HG02981 (cell line): ENCODE measurements at regions not wholly inside any gene's neighbourhood (a gene's known extent, or its start where the extent isn't known, plus 50 kb on each side); places are given as distances from the start of the nearest gene placed in this dataset.

Experiments used
- ATAC-seq: cut with Tn5 transposase; IDR thresholded peaks from one replicate; pipeline ENCODE4 v1.9.1; 2021; ENCODE audit warnings: mild to moderate bottlenecking, moderate library complexity; ENCODE audit not compliant: unreplicated experiment

GRCh38 chr6:132868057-132868456 is 53.7 kb downstream of the RPS12 start:
- no peak for ATAC-seq

DNA sequence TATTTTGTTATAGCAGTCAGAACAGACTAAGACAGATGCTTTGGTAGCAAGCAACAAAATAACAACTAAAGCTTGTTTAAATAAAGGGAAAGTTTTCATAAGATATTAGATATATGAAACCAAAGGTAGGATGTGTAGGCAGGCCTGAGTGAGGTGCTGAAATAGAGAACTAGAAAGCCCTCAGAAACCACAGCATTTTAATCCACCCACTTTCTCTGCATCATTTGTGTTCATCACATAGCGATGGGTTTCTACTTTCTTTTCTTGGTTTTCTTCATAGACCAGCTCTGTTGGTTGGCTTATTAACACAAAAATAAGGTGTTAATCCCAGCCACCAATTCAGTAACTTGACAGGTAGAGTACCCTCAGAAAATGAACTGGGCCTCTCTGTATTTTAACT is 58.6 kb downstream of the RPS12 start:
- peak; percentile 100 for ATAC-seq

DNA sequence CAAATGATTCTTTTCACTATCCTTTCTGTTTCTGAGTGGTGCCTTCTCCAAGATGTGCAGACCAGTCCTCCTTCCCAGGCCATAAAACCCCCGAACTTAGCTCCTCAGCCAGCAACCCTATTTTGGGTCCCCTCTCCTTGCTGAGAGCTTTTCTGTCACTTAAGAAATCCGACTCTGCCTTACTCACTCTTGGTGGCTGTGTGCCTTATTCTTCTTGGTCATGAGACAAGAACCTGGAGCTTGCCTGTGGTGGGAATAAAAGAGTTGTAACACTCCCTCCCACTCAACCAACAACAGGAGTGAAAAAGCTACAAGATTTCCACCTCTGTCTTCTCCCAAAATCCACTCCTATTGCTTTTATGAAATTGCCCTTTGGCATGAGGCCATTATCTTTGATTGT is 62.6 kb downstream of the RPS12 start:
- no peak for ATAC-seq

GRCh38 chr6:132887204-132887603 is 72.8 kb downstream of the RPS12 start:
- ATAC-seq: no peak

DNA sequence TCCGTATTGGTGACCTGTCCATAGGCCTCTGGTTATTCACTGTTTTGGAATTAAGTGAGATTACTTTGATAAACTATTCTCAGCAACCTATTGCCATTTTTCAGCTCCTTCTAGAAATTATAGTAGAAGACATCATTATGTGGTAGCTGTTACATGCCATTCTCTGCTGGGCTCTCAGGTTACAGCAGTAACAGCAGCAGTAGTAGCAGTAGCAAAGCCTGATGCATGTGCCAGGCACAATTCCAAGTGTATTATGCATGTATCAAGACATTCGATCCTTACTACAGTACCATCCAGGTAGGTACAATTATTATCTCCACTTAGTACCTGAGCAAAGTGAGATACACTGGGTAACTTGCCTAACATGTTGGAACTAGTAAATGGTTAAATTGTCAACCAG is 74.3 kb downstream of the RPS12 start:
- no peak for ATAC-seq

DNA sequence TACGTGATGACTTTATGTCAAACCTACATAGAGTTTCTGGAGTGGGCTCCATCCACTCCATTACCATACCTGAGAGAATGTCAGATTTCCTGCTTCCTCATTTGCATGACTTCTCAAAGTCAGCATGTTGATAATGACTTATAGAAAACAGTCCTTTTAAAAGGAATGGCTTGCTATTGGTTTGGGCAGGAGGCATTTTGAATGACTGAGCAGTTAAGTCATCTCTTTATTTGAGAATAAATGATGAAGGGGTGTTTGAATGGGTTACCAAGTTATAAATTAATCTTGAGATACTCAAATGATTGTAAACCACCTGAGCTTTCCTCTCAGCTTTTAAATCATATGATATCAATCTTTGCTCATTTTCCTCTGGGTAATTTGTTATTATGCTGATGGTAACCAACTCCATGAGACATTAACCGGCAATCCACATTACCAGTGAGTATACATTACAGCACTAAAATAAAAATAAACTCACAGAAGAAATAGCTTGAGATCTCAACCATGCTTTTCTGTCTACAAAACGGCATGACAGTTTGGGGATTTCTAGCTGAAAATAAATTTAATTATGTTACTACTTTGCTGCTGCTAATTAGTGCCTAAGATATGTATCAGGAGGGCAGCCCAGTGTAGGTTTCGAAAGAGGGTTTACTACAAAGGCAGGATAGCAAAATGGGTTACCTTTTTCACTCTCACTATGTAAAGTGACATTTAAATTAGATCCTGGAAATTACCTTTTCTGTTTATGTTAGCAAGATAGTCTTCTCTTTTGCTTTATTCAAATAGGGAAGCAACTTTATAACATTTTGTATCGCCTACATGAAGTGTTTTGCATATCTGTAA is 78.8 kb downstream of the RPS12 start:
- no peak for ATAC-seq

GRCh38 chr6:132893772-132894490 is 79.6 kb downstream of the RPS12 start:
- ATAC-seq: no peak

GRCh38 chr6:132898376-132898775 is 84.0 kb downstream of the RPS12 start:
- no peak for ATAC-seq

DNA sequence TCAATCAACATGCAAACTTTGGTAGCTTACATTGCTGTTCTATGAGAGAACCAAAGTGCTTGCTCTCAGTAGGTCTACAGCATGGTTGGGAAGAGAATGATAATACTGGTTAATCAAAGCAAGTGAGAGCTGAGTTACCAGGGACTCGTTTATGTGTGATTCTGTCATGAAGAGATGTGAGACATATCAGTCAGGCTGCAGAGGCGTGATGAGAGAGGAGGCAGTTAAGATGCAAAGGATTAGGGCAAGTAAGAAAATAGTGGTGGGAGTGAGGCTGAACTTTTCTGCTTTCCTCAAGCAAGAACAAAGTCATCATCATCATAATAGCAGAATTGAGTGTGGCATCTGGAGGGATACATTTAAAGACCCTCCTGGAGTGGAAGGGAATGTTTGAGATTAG is 86.5 kb downstream of the RPS12 start:
- no peak for ATAC-seq

- no peak for ATAC-seq
Measured at GRCh38 chr6:132902901-132903300, 88.5 kb downstream of the RPS12 start.

DNA sequence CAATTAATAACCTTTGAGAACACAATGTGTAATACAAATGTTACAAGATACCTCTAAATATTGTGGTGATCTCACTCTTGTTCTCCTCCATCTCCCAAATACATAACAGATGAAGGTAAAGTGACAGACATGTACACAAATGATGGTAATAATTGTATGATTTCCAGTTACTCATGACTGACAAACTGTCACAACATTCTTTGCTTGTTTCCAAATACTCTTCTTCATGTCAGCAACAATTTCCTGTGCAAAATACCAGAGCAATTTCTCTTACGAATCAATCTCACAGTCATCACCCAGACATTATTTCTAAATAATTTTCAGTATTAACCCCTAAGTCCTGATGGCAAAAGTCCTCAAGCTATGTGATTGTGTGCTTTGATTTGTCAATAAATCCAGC is 92.9 kb downstream of the RPS12 start:
- no peak for ATAC-seq

GRCh38 chr6:132907914-132908313 is 93.5 kb downstream of the RPS12 start:
- ATAC-seq: no peak

DNA sequence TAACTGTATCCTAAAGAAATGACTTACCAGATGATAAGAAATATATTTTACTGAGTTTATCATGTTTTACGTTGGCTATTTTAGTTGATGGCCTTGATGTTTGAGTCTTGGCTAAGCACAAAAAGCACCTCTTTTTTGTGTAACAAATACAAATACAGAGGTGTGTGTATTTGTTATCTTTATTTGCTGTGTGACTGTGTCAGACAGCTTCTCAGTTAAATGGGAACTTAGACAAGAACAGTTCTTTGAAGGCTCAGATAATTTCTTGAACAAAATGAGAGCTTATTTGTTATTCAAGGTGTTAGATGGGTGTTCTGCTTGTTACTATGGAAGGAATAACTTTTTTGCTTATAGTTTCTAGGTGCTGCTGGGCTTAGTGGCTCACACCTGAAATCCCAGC is 95.4 kb downstream of the RPS12 start:
- no peak for ATAC-seq

DNA sequence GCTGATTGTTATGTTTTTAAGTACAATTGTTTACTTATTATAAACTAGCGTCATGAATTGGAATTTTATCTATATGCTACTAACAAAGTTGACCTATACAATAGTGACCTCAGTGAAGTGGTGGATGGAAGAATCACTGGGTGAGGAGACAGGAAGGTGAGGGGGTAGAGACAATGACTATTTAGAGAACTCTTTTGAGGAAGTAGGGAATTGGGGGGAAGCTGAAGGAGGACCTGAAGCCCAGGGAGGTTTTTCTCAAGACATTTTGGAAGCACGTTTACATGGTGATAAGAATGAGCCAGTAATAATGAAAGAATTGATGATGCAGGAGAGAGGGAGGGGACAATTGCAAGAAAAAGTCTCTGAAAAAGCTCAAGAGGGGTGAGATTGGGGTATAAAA is 96.4 kb downstream of the RPS12 start:
- ATAC-seq: no peak

GRCh38 chr6:132919045-132919860 is 104.9 kb downstream of the RPS12 start:
- no peak for ATAC-seq

GRCh38 chr6:132927713-132928112 is 113.3 kb downstream of the RPS12 start:
- no peak for ATAC-seq

- no peak for ATAC-seq
Measured at GRCh38 chr6:132929141-132929540, 114.8 kb downstream of the RPS12 start.

GRCh38 chr6:132931313-132931712 is 116.9 kb downstream of the RPS12 start:
- no peak for ATAC-seq

DNA sequence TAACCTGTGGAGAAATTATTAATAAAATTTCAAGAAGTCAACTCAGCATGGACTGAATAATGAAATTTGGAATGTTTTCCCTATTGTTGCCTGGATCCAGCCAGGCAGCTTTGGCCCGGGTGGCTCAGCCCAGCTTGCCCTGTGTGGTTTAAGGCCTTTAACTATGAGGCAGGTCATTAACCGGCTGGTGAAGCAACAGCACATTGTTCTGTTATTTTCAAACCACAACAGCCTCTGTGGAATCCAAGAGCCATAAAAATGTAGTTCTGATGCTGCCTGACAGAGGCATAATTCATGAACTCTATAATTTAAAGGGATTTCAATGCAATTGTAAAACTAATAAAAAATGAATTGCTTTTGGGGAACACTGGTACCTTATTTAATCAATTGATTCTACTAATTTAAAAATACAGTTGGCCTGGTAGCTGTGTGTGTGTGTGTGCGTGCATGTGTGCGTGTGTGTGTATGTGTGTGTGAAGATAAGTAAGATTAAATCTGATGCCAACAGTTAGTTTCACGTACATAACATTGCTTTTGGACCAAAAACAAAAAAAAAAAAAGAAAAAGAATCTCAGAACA is 117.7 kb downstream of the RPS12 start:
- ATAC-seq: no peak

GRCh38 chr6:132932588-132932987 is 118.2 kb downstream of the RPS12 start:
- ATAC-seq: no peak

- ATAC-seq: no peak
Measured at GRCh38 chr6:132933090-132933489, 118.7 kb downstream of the RPS12 start.
